ENCODE measurements at regions not wholly inside any gene's neighbourhood (a gene's known extent, or its start where the extent isn't known, plus 50 kb on each side); places are given as distances from the start of the nearest gene placed in this dataset.
"Not testable (repeated sequence)": the region's sequence is repeated elsewhere in the genome, so short reads cannot be mapped to it uniquely, and the experiment has no call there.

DNA sequence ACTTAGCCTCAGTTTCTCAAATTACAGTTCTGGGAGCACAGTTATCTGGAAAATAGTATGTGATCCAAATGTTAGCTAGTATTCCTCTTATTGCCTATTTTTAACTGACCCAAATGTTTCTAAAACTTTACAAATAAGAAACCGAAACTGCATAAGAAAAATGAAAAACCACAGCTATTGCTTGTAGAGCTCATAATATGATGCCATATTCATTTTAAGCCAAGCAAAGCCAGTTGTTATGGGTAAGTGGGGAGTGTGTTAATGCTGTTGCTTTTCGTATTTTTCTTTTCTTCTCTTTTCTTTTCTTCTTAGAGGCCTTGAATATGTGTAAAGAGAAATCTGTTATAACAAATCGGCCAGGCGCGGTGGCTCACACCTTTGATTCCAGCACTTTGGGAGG, 447.4 kb upstream of the TUSC1 start:
- TF ChIP-seq ZNF8 (CRISPR knock-in tag; IDR thresholded peaks at IDR 0.05) (no peak), ESRRG (CRISPR knock-in tag; IDR thresholded peaks at IDR 0.05) (no peak), PATZ1 (CRISPR knock-in tag; IDR thresholded peaks at IDR 0.05; ENCODE audit: borderline replicate concordance) (no peak)
- ATAC-seq = no peak

DNA sequence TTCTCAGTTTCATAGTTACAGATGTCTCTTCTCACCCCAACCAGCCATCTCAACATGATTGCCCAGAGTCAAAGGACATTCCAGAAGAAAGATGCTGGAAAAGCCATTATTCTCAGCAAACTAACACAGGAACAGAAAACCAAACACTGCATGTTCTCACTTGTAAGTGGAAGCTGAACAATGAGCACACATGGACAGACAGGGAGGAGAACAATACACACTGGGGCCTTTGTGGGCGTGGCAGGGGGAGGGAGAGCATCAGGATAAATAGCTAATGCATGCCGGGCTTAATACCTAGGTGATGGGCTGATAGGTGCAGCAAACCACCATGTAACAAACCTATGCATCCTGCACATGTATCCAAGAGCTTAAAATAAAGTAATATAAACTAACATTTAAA, 437.8 kb upstream of the TUSC1 start:
- not testable (repeated sequence) for ATAC-seq

- ATAC-seq = no peak
- TF ChIP-seq CREB5 (CRISPR knock-in tag; IDR thresholded peaks at IDR 0.05; ENCODE audit: low read depth) (no peak), ARNTL (CRISPR knock-in tag; IDR thresholded peaks at IDR 0.05; ENCODE audit: borderline replicate concordance, low read depth) (no peak), ZNF70 (CRISPR knock-in tag; IDR thresholded peaks at IDR 0.05) (no peak), CSDC2 (CRISPR knock-in tag; IDR thresholded peaks at IDR 0.05) (no peak), ISL1 (CRISPR knock-in tag; IDR thresholded peaks at IDR 0.05) (no peak), TSHZ2 (CRISPR knock-in tag; IDR thresholded peaks at IDR 0.05) (no peak), BACH2 (CRISPR knock-in tag; IDR thresholded peaks at IDR 0.05; ENCODE audit: borderline replicate concordance) (no peak), PATZ1 (CRISPR knock-in tag; IDR thresholded peaks at IDR 0.05; ENCODE audit: borderline replicate concordance) (no peak), OSR1 (CRISPR knock-in tag; IDR thresholded peaks at IDR 0.05) (no peak), POU6F1 (CRISPR knock-in tag; IDR thresholded peaks at IDR 0.05; ENCODE audit: borderline replicate concordance, low read depth) (no peak), RARB (CRISPR knock-in tag; IDR thresholded peaks at IDR 0.05) (no peak), ESRRG (CRISPR knock-in tag; IDR thresholded peaks at IDR 0.05) (no peak), ZFP30 (CRISPR knock-in tag; IDR thresholded peaks at IDR 0.05) (no peak), SNAI2 (CRISPR knock-in tag; IDR thresholded peaks at IDR 0.05) (no peak), PPARA (CRISPR knock-in tag; IDR thresholded peaks at IDR 0.05; ENCODE audit: borderline replicate concordance) (no peak), ZFP3 (CRISPR knock-in tag; IDR thresholded peaks at IDR 0.05) (no peak), ZNF8 (CRISPR knock-in tag; IDR thresholded peaks at IDR 0.05) (no peak), GLIS3 (CRISPR knock-in tag; IDR thresholded peaks at IDR 0.05) (no peak), TCF4 (CRISPR knock-in tag; IDR thresholded peaks at IDR 0.05; ENCODE audit: borderline replicate concordance) (no peak)
- TF ChIP-seq, protein P1, sequence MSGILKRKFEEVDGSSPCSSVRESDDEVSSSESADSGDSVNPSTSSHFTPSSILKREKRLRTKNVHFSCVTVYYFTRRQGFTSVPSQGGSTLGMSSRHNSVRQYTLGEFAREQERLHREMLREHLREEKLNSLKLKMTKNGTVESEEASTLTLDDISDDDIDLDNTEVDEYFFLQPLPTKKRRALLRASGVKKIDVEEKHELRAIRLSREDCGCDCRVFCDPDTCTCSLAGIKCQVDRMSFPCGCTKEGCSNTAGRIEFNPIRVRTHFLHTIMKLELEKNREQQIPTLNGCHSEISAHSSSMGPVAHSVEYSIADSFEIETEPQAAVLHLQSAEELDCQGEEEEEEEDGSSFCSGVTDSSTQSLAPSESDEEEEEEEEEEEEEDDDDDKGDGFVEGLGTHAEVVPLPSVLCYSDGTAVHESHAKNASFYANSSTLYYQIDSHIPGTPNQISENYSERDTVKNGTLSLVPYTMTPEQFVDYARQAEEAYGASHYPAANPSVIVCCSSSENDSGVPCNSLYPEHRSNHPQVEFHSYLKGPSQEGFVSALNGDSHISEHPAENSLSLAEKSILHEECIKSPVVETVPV (CRISPR knock-in tag; IDR thresholded peaks at IDR 0.05) = no peak
Measured at GRCh38 chr9:26112724-26113123, 434.5 kb upstream of the TUSC1 start.

Measured in SK-N-SH treated with all-trans-retinoic acid at 6 μM for 48 hours (cell line).